ENCODE measurements at regions not wholly inside any gene's neighbourhood (a gene's known extent, or its start where the extent isn't known, plus 50 kb on each side); places are given as distances from the start of the nearest gene placed in this dataset.

DNA sequence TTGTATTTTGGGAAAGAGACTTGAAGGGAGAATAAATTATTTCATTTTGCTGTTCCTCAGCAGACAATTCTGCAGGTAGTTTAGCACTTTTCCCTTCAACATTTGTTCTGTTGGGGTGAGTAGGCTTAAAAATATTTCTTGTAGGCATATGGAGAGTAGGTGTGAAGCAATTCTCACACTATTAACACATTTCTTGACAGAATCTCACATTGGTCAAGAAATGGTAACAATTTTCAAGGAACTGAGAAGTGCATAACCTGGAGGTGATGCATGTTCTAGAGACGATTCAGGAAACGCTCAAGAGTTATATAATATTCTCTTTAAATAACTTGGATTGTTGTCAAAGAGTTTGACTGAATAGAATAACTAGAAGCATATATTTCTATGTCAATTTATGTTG, 658.2 kb downstream of the STIM2 start:
- Mint-ChIP-seq H3K36me3 (ENCODE audit: low read depth) (no peaks in the 10 kb centered on the region), H3K27ac (no peak overlapping the region), H3K4me3 (no peak overlapping the region), H3K4me1 (ENCODE audit: low read depth) (no peaks in the 10 kb centered on the region), H3K9me3 (peaks cover 2% of the 10 kb centered on the region), H3K27me3 (ENCODE audit: low read depth) (no peaks in the 10 kb centered on the region)
- no peak for DNase-seq
- intact Hi-C loops (cut with micrococcal nuclease): no loop called here
- CTCF ChIA-PET: no interaction called here

DNA sequence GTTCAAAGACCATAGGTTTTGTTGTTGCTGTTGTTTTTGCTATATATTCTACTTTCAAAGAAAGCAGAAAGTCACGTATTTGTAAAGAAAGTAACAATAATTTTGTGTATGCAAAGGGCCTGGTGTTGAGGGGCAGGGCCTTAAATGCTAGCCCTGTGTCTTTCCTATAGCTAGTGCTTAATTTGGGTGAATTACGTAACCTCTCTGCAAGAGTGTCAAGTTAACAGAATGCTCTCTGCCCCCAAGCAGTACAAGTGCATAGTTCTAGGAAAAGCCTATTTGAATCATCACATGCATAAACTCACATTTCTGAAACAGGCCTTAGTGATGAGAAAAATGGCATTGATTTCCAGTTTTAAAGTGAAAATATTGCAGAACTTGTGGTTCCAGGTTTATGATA, 663.6 kb downstream of the STIM2 start:
- Mint-ChIP-seq H3K27ac (no peak overlapping the region), H3K4me1 (ENCODE audit: low read depth) (no peaks in the 10 kb centered on the region), H3K9me3 (no peaks in the 10 kb centered on the region), H3K27me3 (ENCODE audit: low read depth) (no peaks in the 10 kb centered on the region), H3K36me3 (ENCODE audit: low read depth) (no peaks in the 10 kb centered on the region), H3K4me3 (no peak overlapping the region)
- DNase-seq: no peak
- intact Hi-C loops (cut with micrococcal nuclease): no loop called here
- CTCF ChIA-PET: interaction anchor here (0.5 to 0.7 kb wide), 2 partner anchors 14 to 380 kb away, joined by 3 to 4 read pairs; no protein-coding TSS in a partner anchor

DNA sequence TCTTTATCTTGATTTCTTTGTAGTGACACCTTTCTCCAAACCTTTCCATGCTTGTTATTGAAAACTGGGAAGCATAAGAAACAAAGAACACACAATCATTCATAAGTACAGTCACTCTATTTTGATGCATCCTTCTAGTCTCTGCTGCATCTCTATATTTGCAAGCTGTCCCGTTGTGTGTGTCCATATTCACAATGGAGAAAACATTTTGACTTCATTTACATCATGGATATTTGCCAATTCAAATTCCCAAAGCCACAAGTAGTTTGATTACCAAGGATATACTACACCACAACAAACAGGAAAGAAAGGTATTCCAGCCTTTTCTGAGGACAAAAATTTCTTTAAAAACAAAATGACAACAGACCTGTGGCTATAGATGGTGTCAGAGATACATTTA, 673.8 kb downstream of the STIM2 start:
- Mint-ChIP-seq H3K27ac (no peak overlapping the region), H3K36me3 (ENCODE audit: low read depth) (no peaks in the 10 kb centered on the region), H3K4me1 (ENCODE audit: low read depth) (no peaks in the 10 kb centered on the region), H3K4me3 (no peak overlapping the region), H3K27me3 (ENCODE audit: low read depth) (no peaks in the 10 kb centered on the region), H3K9me3 (peaks cover 4% of the 10 kb centered on the region)
- CTCF ChIA-PET: no interaction called here
- intact Hi-C loops (cut with micrococcal nuclease): no loop called here
- DNase-seq: no peak

DNA sequence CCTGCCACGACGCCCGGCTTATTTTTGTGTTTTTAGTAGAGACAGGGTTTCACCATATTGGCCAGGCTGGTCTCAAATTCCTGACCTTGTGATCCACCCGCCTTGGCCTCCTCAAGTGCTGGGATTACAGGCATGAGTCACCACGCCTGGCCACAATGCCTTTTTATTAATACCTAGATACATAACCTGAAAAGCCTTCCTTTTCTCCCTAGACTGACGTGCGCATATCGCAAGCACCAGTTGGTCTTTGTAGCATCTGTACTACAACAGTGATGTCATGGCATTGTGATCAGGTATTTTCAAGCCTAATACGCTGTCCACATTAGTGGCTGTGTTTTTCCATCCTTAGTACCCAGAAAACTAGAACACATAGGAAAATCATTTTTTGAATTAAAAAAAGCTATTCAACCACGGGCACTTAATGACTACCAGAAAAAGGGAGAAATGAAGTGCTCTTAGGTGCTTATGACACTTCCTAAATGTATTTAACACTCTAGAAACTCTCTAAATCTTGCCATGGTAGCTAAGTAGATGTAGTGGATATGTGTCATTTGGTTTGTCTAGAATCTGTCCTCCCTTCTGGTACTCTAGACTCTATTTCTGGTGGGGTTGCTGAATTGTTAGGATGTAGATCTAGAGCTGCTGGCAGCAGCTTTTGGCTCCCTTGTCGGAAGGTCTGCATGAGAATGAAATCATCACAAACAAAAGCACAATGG, 707.8 kb downstream of the STIM2 start:
- no peak overlapping the region for H3K4me3 Mint-ChIP-seq
- peaks cover 5% of the 10 kb centered on the region for H3K9me3 Mint-ChIP-seq
- no peak for DNase-seq
- H3K36me3 Mint-ChIP-seq (ENCODE audit: low read depth): no peaks in the 10 kb centered on the region
- intact Hi-C loops (cut with micrococcal nuclease): no loop called here
- no peaks in the 10 kb centered on the region for H3K4me1 Mint-ChIP-seq (ENCODE audit: low read depth)
- no peak overlapping the region for H3K27ac Mint-ChIP-seq
- no peaks in the 10 kb centered on the region for H3K27me3 Mint-ChIP-seq (ENCODE audit: low read depth)
- CTCF ChIA-PET: no interaction called here

- H3K4me1 Mint-ChIP-seq (ENCODE audit: low read depth): no peaks in the 10 kb centered on the region
- H3K9me3 Mint-ChIP-seq: peaks cover 5% of the 10 kb centered on the region
- intact Hi-C loops (cut with micrococcal nuclease): no loop called here
- no peak overlapping the region for H3K27ac Mint-ChIP-seq
- CTCF ChIA-PET: no interaction called here
- no peak overlapping the region for H3K4me3 Mint-ChIP-seq
- H3K36me3 Mint-ChIP-seq (ENCODE audit: low read depth): no peaks in the 10 kb centered on the region
- no peak for DNase-seq
- no peaks in the 10 kb centered on the region for H3K27me3 Mint-ChIP-seq (ENCODE audit: low read depth)
Measured at GRCh38 chr4:27568952-27569319, 708.3 kb downstream of the STIM2 start.

DNA sequence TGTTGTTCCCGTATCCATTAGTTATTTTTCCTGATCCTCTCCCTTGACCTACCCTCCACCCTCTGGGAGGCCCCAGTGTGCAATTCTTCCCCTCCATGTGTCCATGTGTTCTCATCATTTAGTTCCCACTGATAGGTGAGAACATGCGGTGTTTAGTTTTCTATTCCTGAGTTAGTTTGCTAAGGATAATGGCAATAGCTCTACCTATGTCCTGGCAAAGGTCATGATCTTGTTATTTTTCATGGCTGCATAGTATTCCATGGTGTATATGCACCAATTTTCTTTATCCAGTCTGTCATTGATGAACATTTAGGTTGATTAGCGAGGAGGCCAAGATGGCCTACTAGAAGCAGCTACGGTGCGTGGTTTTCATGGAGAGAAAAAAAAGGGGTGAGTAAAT, 714.1 kb downstream of the STIM2 start:
- CTCF ChIA-PET: no interaction called here
- DNase-seq: no peak
- Mint-ChIP-seq H3K27me3 (ENCODE audit: low read depth) (no peaks in the 10 kb centered on the region), H3K4me3 (no peak overlapping the region), H3K27ac (no peak overlapping the region), H3K4me1 (ENCODE audit: low read depth) (no peaks in the 10 kb centered on the region), H3K36me3 (ENCODE audit: low read depth) (no peaks in the 10 kb centered on the region), H3K9me3 (peaks cover 6% of the 10 kb centered on the region)
- intact Hi-C loops (cut with micrococcal nuclease): no loop called here

- Mint-ChIP-seq H3K4me3 (no peak overlapping the region), H3K27me3 (ENCODE audit: low read depth) (no peaks in the 10 kb centered on the region), H3K27ac (no peak overlapping the region), H3K36me3 (ENCODE audit: low read depth) (no peaks in the 10 kb centered on the region), H3K9me3 (peaks cover 6% of the 10 kb centered on the region), H3K4me1 (ENCODE audit: low read depth) (no peaks in the 10 kb centered on the region)
- CTCF ChIA-PET: no interaction called here
- intact Hi-C loops (cut with micrococcal nuclease): no loop called here
- no peak for DNase-seq
Measured at GRCh38 chr4:27577951-27578350, 717.3 kb downstream of the STIM2 start.

DNA sequence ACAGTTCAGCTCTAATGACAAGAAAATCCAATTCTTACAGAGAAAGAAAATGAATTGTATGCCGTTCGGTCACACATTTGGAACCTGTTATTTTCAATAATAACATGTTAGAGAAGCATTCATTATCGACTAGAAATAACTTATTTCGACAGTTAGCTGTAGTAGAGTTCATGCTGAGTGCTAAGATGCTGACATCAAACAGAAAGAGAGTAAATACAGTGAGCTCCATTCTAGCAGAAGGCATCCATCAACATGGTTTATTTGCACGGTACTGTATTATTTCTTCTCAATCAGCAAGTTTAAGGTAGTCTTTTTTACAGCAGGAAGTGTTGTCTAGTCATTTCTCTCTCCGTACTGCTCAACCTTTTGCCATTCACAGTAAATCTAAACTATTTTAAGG, 732.1 kb downstream of the STIM2 start:
- H3K9me3 Mint-ChIP-seq: no peaks in the 10 kb centered on the region
- intact Hi-C loops (cut with micrococcal nuclease): no loop called here
- H3K27me3 Mint-ChIP-seq (ENCODE audit: low read depth): no peaks in the 10 kb centered on the region
- no peak overlapping the region for H3K4me3 Mint-ChIP-seq
- H3K4me1 Mint-ChIP-seq (ENCODE audit: low read depth): no peaks in the 10 kb centered on the region
- no peak for DNase-seq
- CTCF ChIA-PET: no interaction called here
- no peaks in the 10 kb centered on the region for H3K36me3 Mint-ChIP-seq (ENCODE audit: low read depth)
- no peak overlapping the region for H3K27ac Mint-ChIP-seq

DNA sequence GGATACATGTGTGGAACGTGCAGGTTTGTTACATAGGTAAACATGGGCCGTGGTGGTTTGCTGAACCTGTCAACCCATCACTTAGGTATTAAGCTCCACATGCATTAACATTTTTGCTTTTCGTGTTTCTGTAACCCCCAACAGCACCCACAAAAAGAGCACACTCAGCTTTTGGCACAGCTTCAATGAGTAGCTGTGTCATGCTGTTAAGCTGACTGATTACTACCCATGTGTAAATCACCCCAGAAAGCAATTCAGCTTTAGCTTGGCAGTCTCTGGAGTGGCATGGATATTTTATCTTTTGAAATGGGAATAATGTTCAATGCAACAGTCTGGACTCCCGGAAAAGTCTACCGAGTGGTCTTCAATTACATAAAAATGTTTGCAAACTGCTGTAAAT, 734.3 kb downstream of the STIM2 start:
- H3K4me1 Mint-ChIP-seq (ENCODE audit: low read depth): no peaks in the 10 kb centered on the region
- H3K9me3 Mint-ChIP-seq: no peaks in the 10 kb centered on the region
- intact Hi-C loops (cut with micrococcal nuclease): no loop called here
- CTCF ChIA-PET: no interaction called here
- H3K4me3 Mint-ChIP-seq: no peak overlapping the region
- no peaks in the 10 kb centered on the region for H3K36me3 Mint-ChIP-seq (ENCODE audit: low read depth)
- DNase-seq: no peak
- H3K27me3 Mint-ChIP-seq (ENCODE audit: low read depth): no peaks in the 10 kb centered on the region
- no peak overlapping the region for H3K27ac Mint-ChIP-seq

- DNase-seq: no peak
- H3K9me3 Mint-ChIP-seq: no peaks in the 10 kb centered on the region
- H3K27me3 Mint-ChIP-seq (ENCODE audit: low read depth): no peaks in the 10 kb centered on the region
- no peak overlapping the region for H3K27ac Mint-ChIP-seq
- H3K36me3 Mint-ChIP-seq (ENCODE audit: low read depth): no peaks in the 10 kb centered on the region
- intact Hi-C loops (cut with micrococcal nuclease): no loop called here
- H3K4me1 Mint-ChIP-seq (ENCODE audit: low read depth): no peaks in the 10 kb centered on the region
- CTCF ChIA-PET: no interaction called here
- H3K4me3 Mint-ChIP-seq: no peak overlapping the region
Measured at GRCh38 chr4:27595571-27596360, 735.1 kb downstream of the STIM2 start.

DNA sequence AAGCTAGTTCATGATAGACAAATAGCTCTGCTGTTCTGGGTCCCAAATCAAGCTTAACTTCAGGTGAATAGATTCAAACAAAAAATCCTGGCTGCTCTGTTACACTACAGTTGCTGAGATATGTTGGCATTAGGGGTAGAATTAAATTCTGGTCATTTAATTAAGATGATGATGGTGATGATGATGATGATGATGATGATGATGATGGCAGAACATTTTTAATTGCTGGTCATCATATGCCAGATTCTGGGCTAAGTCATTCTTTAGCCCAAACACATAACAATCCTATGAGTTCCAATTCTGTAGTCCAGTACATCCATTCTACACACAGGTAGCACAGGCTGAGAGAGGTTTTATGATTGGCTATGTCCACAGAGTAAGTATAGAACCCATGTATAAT, 741.5 kb downstream of the STIM2 start:
- Mint-ChIP-seq H3K9me3 (no peaks in the 10 kb centered on the region), H3K4me1 (ENCODE audit: low read depth) (no peaks in the 10 kb centered on the region), H3K27me3 (ENCODE audit: low read depth) (no peaks in the 10 kb centered on the region), H3K36me3 (ENCODE audit: low read depth) (no peaks in the 10 kb centered on the region), H3K4me3 (no peak overlapping the region), H3K27ac (no peak overlapping the region)
- CTCF ChIA-PET: no interaction called here
- DNase-seq: no peak
- intact Hi-C loops (cut with micrococcal nuclease): no loop called here

DNA sequence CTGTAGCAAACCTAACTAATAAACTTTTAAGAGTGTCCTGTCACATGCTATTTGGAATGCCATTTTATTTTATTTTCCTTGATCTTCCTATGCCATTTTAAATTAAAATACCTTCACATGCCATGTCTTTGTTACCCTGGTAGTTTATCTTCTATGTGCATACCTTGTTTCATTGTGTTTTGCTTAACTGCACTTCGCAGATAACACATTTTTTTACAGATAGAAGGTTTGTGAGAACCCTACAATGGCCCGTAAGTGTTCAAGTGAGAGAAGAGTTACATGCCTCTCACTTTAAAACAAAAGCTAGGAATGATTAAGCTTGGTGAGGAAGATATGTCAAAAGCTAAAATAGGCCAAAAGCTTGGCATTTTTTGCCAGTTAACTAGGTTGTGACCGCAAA, 744.1 kb downstream of the STIM2 start:
- CTCF ChIA-PET: no interaction called here
- Mint-ChIP-seq H3K4me3 (no peak overlapping the region), H3K27ac (no peak overlapping the region), H3K4me1 (ENCODE audit: low read depth) (no peaks in the 10 kb centered on the region), H3K36me3 (ENCODE audit: low read depth) (no peaks in the 10 kb centered on the region), H3K9me3 (no peaks in the 10 kb centered on the region), H3K27me3 (ENCODE audit: low read depth) (no peaks in the 10 kb centered on the region)
- intact Hi-C loops (cut with micrococcal nuclease): no loop called here
- no peak for DNase-seq

- Mint-ChIP-seq H3K27me3 (ENCODE audit: low read depth) (no peaks in the 10 kb centered on the region), H3K4me3 (no peak overlapping the region), H3K9me3 (no peaks in the 10 kb centered on the region), H3K4me1 (ENCODE audit: low read depth) (no peaks in the 10 kb centered on the region), H3K36me3 (ENCODE audit: low read depth) (no peaks in the 10 kb centered on the region), H3K27ac (no peak overlapping the region)
- DNase-seq: no peak
- intact Hi-C loops (cut with micrococcal nuclease): no loop called here
- CTCF ChIA-PET: no interaction called here
Measured at GRCh38 chr4:27616166-27616565, 755.5 kb downstream of the STIM2 start.
